Activated CD4-positive, alpha-beta T cell treated with anti-CD3 and anti-CD28 coated beads, Interleukin-2, amount 50 U/mL, for 4 hours (primary cell): ENCODE measurements at regions not wholly inside any gene's neighbourhood (a gene's known extent, or its start where the extent isn't known, plus 50 kb on each side); places are given as distances from the start of the nearest gene placed in this dataset.

Experiments
- DNase-seq, 2 experiments: peaks; one replicate each; pipeline ENCODE4 v3.0.0-alpha.2; 2020

GRCh38 chr1:14106679-14107313, 406.8 kb downstream of the PRDM2 start:
- DNase-seq = no peak

- no peak for DNase-seq
These were observed 408.6 kb downstream of the PRDM2 start for GRCh38 chr1:14108356-14109275.

- no peak for DNase-seq
These were observed 409.3 kb downstream of the PRDM2 start for GRCh38 chr1:14109276-14109635.

GRCh38 chr1:14110040-14110439, 410.1 kb downstream of the PRDM2 start:
- no peak for DNase-seq

GRCh38 chr1:14111121-14111520, 411.1 kb downstream of the PRDM2 start:
- no peak for DNase-seq

- no peak for DNase-seq
These were observed 412.6 kb downstream of the PRDM2 start for GRCh38 chr1:14112613-14113012.

GRCh38 chr1:14113271-14113670, 413.3 kb downstream of the PRDM2 start:
- DNase-seq = no peak

GRCh38 chr1:14113841-14114567, 414.0 kb downstream of the PRDM2 start:
- DNase-seq = no peak

GRCh38 chr1:14115976-14116375, 416.0 kb downstream of the PRDM2 start:
- no peak for DNase-seq

- no peak for DNase-seq
These were observed 417.7 kb downstream of the PRDM2 start for GRCh38 chr1:14117700-14118099.

GRCh38 chr1:14118691-14119485, 418.9 kb downstream of the PRDM2 start:
- no peak for DNase-seq

GRCh38 chr1:14120895-14121294, 420.9 kb downstream of the PRDM2 start:
- no peak for DNase-seq

GRCh38 chr1:14128096-14128495, 428.1 kb downstream of the PRDM2 start:
- DNase-seq = no peak

GRCh38 chr1:14129009-14129408, 429.0 kb downstream of the PRDM2 start:
- no peak for DNase-seq

- no peak for DNase-seq
These were observed 435.1 kb downstream of the PRDM2 start for GRCh38 chr1:14135070-14135469.

GRCh38 chr1:14136152-14136763, 436.3 kb downstream of the PRDM2 start:
- DNase-seq = no peak

- DNase-seq = no peak
These were observed 436.9 kb downstream of the PRDM2 start for GRCh38 chr1:14136881-14137280.

- DNase-seq = no peak
These were observed 437.6 kb downstream of the PRDM2 start for GRCh38 chr1:14137411-14138134.

- DNase-seq = no peak
These were observed 438.1 kb downstream of the PRDM2 start for GRCh38 chr1:14138135-14138506.

GRCh38 chr1:14138687-14139086, 438.7 kb downstream of the PRDM2 start:
- DNase-seq = no peak

- no peak for DNase-seq
These were observed 440.9 kb downstream of the PRDM2 start for GRCh38 chr1:14140831-14141401.
